C4-2B (cell line): ENCODE measurements at regions not wholly inside any gene's neighbourhood (a gene's known extent, or its start where the extent isn't known, plus 50 kb on each side); places are given as distances from the start of the nearest gene placed in this dataset.

Experiments used
- ZFX ChIP-seq: fragments of 450-650 bp; IDR thresholded peaks from 2 replicates; pipeline ENCODE4 v1.6.1; 2017
- TF ChIP-seq, protein P1 (sequence below): fragments of 450-650 bp; conservative IDR thresholded peaks from 2 replicates; pipeline ENCODE4 v1.5.1; 2017; ENCODE audit warnings: mild to moderate bottlenecking

DNA sequence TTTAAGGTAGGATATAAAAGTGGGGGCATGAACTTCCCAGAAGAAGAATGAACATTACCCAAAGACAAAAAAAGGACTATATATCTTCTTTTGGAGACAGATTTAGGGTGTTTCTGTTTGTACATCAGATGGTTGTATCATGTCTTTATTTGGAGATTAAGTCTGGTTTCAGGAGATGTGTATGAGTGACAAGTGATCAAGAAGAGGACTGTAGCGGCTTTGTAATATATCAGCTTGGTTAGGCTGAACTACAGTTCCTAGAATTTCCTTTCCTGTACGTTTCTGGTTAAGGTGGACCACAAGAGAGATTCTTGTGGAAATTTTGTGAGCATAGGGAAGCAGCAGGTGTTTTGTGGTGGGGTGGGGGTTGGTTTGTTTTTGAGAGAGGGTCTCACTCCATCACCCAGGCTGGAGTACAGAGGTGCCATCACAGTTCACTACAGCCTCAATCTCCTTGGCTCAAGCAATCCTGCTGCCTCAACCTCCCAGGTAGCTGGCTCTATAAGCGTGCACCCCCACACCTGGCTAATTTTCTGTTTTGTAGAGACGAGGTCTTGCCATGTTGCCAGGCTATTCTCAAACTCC lies 287.1 kb upstream of the MGAT5 start:
- TF ChIP-seq, protein P1, sequence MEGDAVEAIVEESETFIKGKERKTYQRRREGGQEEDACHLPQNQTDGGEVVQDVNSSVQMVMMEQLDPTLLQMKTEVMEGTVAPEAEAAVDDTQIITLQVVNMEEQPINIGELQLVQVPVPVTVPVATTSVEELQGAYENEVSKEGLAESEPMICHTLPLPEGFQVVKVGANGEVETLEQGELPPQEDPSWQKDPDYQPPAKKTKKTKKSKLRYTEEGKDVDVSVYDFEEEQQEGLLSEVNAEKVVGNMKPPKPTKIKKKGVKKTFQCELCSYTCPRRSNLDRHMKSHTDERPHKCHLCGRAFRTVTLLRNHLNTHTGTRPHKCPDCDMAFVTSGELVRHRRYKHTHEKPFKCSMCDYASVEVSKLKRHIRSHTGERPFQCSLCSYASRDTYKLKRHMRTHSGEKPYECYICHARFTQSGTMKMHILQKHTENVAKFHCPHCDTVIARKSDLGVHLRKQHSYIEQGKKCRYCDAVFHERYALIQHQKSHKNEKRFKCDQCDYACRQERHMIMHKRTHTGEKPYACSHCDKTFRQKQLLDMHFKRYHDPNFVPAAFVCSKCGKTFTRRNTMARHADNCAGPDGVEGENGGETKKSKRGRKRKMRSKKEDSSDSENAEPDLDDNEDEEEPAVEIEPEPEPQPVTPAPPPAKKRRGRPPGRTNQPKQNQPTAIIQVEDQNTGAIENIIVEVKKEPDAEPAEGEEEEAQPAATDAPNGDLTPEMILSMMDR: no peak
- TF ChIP-seq ZFX: no peak
